SK-N-SH (cell line): ENCODE measurements at regions not wholly inside any gene's neighbourhood (a gene's known extent, or its start where the extent isn't known, plus 50 kb on each side); places are given as distances from the start of the nearest gene placed in this dataset.

Experiments used
- CTCF ChIP-seq: fragments of 200-600 bp; sonication (generic); IDR thresholded peaks from 2 replicates; pipeline ENCODE4 v1.6.1; 2017; ENCODE audit warnings: antibody characterized with exemption, mild to moderate bottlenecking, moderate library complexity
- PBX3 ChIP-seq: IDR thresholded peaks from 2 replicates; pipeline ENCODE4; 2012
- REST ChIP-seq: IDR thresholded peaks from 2 replicates; pipeline ENCODE4 v1.6.1; 2012; ENCODE audit warnings: mild to moderate bottlenecking, low read depth, low read length, moderate library complexity

GRCh38 chr5:164581889-164582288 lies 1076.5 kb downstream of the MAT2B start:
- TF ChIP-seq REST (no peak), PBX3 (no peak), CTCF (no peak)
